ENCODE measurements at regions not wholly inside any gene's neighbourhood (a gene's known extent, or its start where the extent isn't known, plus 50 kb on each side); places are given as distances from the start of the nearest gene placed in this dataset.
"Not testable (repeated sequence)": the region's sequence is repeated elsewhere in the genome, so short reads cannot be mapped to it uniquely, and the experiment has no call there.

GRCh38 chr3:116512281-116512680, 67.0 kb upstream of the LSAMP start:
- WGBS, 5 donors: 93 to 100% (median 96%) methylated on average over 2 of the region's 2 CpGs
- Histone ChIP-seq H3K9me3 (no peaks in the 10 kb centered on the region), H3K4me1 (no peaks in the 10 kb centered on the region), H3K27ac (no peak overlapping the region), H3K4me3 (no peak overlapping the region), H3K36me3 (no peaks in the 10 kb centered on the region), H3K27me3 (no peaks in the 10 kb centered on the region)
- intact Hi-C loops (cut with DNase I; ENCODE audit: low total_unique reads): no loop called here
- DNase-seq: no peak
- TF ChIP-seq EP300 (IDR thresholded peaks at IDR 0.05) (no peak), POLR2A (IDR thresholded peaks at IDR 0.05) (no peak), POLR2AphosphoS5 (IDR thresholded peaks at IDR 0.05) (no peak)
- TF ChIP-seq, protein P1, sequence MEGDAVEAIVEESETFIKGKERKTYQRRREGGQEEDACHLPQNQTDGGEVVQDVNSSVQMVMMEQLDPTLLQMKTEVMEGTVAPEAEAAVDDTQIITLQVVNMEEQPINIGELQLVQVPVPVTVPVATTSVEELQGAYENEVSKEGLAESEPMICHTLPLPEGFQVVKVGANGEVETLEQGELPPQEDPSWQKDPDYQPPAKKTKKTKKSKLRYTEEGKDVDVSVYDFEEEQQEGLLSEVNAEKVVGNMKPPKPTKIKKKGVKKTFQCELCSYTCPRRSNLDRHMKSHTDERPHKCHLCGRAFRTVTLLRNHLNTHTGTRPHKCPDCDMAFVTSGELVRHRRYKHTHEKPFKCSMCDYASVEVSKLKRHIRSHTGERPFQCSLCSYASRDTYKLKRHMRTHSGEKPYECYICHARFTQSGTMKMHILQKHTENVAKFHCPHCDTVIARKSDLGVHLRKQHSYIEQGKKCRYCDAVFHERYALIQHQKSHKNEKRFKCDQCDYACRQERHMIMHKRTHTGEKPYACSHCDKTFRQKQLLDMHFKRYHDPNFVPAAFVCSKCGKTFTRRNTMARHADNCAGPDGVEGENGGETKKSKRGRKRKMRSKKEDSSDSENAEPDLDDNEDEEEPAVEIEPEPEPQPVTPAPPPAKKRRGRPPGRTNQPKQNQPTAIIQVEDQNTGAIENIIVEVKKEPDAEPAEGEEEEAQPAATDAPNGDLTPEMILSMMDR (IDR thresholded peaks at IDR 0.05): no peak

DNA sequence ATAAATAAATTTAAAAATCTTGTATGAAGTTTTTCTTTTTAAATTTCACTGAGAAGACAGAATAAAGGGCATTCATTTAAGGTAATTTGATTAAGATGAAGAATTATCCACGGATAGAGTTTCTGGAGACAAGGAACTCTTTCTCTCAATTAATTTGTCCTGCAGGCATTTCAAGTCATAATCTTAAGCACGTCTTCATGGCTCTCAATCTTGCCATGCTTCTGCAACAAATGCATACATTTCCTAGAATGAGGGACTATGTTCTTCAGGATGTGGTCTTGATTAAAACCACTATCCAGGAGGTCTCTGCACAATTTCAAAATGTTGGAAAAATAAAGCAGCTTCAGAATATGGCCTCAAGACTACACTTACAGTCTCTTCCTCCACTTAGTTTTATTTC, 67.6 kb upstream of the LSAMP start:
- no peaks in the 10 kb centered on the region for H3K27me3 ChIP-seq
- TF ChIP-seq, protein P1 (IDR thresholded peaks at IDR 0.05): no peak
- no peaks in the 10 kb centered on the region for H3K4me1 ChIP-seq
- no peak overlapping the region for H3K4me3 ChIP-seq
- no peak overlapping the region for H3K27ac ChIP-seq
- intact Hi-C loops (cut with DNase I; ENCODE audit: low total_unique reads): no loop called here
- WGBS, 5 donors: 61 to 86% (median 66%) methylated on average over 2 of the region's 2 CpGs
- no peaks in the 10 kb centered on the region for H3K9me3 ChIP-seq
- no peaks in the 10 kb centered on the region for H3K36me3 ChIP-seq
- no peak for DNase-seq

- intact Hi-C loops (cut with DNase I; ENCODE audit: low total_unique reads): no loop called here
- TF ChIP-seq EP300 (IDR thresholded peaks at IDR 0.05) (no peak), POLR2A (IDR thresholded peaks at IDR 0.05) (no peak), POLR2AphosphoS5 (IDR thresholded peaks at IDR 0.05) (no peak)
- TF ChIP-seq, protein P1 (IDR thresholded peaks at IDR 0.05): no peak
- DNase-seq: no peak
- WGBS, 5 donors: 25 to 59% (median 41%) methylated on average over 2 of the region's 2 CpGs
- H3K36me3 ChIP-seq: no peaks in the 10 kb centered on the region
- H3K27ac ChIP-seq: no peak overlapping the region
- no peaks in the 10 kb centered on the region for H3K4me1 ChIP-seq
- H3K27me3 ChIP-seq: no peaks in the 10 kb centered on the region
- H3K4me3 ChIP-seq: no peak overlapping the region
- H3K9me3 ChIP-seq: no peaks in the 10 kb centered on the region
Measured at GRCh38 chr3:116515973-116516372, 70.7 kb upstream of the LSAMP start.

DNA sequence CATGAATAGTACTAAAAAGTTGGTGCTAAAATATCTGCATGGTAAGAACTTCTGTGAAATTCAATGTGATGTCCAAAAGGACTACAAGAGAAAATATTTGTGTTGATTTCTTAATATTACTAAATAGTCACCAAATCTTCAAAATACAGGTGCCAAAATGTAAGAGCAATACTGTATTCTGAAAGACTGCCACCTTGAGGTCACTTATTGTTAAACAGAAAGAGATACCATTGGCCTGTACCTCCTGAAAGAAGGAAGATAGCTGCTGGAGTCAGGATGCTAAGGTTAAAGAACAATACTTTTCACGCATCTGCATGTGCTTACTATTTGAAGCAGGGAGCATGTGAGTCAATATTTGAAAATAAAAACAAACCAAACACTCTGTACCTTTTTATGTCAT, 72.0 kb upstream of the LSAMP start:
- TF ChIP-seq, protein P1 (IDR thresholded peaks at IDR 0.05): no peak
- no peak for TF ChIP-seq EP300 (IDR thresholded peaks at IDR 0.05)
- no peak for TF ChIP-seq POLR2AphosphoS5 (IDR thresholded peaks at IDR 0.05)
- TF ChIP-seq POLR2A (IDR thresholded peaks at IDR 0.05): no peak
- Histone ChIP-seq H3K36me3 (no peaks in the 10 kb centered on the region), H3K27ac (no peak overlapping the region), H3K4me1 (no peaks in the 10 kb centered on the region), H3K4me3 (no peak overlapping the region), H3K27me3 (no peaks in the 10 kb centered on the region), H3K9me3 (no peaks in the 10 kb centered on the region)
- 35 to 86% (median 67%) methylated on average over 1 of the region's 1 CpG for WGBS, 5 donors
- intact Hi-C loops (cut with DNase I; ENCODE audit: low total_unique reads): no loop called here
- DNase-seq: no peak

DNA sequence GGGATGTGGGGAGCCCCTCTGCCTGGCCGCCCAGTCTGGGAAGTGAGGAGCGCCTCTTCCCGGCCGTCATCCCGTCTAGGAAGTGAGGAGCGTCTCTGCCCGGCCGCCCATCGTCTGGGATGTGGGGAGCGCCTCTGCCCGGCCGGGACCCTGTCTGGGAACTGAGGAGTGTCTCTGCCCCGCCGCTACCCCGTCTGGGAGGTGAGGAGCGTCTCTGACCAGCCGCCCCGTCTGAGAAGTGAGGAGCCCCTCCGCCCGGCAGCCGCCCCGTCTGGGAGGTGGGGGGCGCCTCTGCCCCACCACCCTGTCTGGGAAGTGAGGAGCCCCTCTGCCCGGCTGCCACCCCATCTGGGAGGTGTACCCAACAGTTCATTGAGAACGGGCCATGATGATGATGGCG, 73.8 kb upstream of the LSAMP start:
- H3K36me3 ChIP-seq; DNase-seq; intact Hi-C loops (cut with DNase I; ENCODE audit: low total_unique reads): not testable (repeated sequence)

GRCh38 chr3:116519823-116520222, 74.5 kb upstream of the LSAMP start:
- H3K36me3 ChIP-seq; intact Hi-C loops (cut with DNase I; ENCODE audit: low total_unique reads); DNase-seq; H3K27ac ChIP-seq; H3K9me3 ChIP-seq; H3K27me3 ChIP-seq; H3K4me3 ChIP-seq; H3K4me1 ChIP-seq: not testable (repeated sequence)
- 61 to 73% (median 66%) methylated on average over 2 to 3 of the region's 3 CpGs for WGBS, 5 donors

More for the DNA sequence above, 73.8 kb upstream of the LSAMP start:
- H3K9me3 ChIP-seq, H3K4me1 ChIP-seq, H3K27ac ChIP-seq, H3K27me3 ChIP-seq, H3K4me3 ChIP-seq: not testable (repeated sequence)
- 86 to 98% (median 94%) methylated on average over 14 to 21 of the region's 26 CpGs for WGBS, 5 donors
